Liver (tissue), 8 donors: ENCODE measurements at regions not wholly inside any gene's neighbourhood (a gene's known extent, or its start where the extent isn't known, plus 50 kb on each side); places are given as distances from the start of the nearest gene placed in this dataset.

ENCODE experiments used
- DNase-seq: peaks from one replicate; pipeline ENCODE4 v3.0.0-alpha.2; 2017; ENCODE audit warnings: low spot score
- H3K27ac ChIP-seq, 2 donors: one replicate each; pipeline ENCODE4 v1.7.0; 2013; ENCODE audit warnings: inconsistent platforms in 2 of 2, low read length in 2 of 2, control low read depth in 1 of 2, low read depth in 1 of 2, mild to moderate bottlenecking in 1 of 2
- H3K27me3 ChIP-seq, 4 donors: one replicate each; pipeline versions ENCODE4 v1.6.1 to v1.7.0; 2013; ENCODE audit warnings: low read length in 3 of 4, inconsistent platforms in 1 of 4, mild to moderate bottlenecking in 1 of 4, moderate library complexity in 1 of 4; ENCODE audit not compliant: control insufficient read depth in 4 of 4, insufficient read depth in 4 of 4
- H3K36me3 ChIP-seq, 4 donors: one replicate each; pipeline versions ENCODE4 v1.6.1 to v1.7.0; 2013; ENCODE audit warnings: low read length in 3 of 4, mild to moderate bottlenecking in 3 of 4, low read depth in 1 of 4, moderate library complexity in 1 of 4; ENCODE audit not compliant: control insufficient read depth in 4 of 4, insufficient read depth in 3 of 4
- H3K4me1 ChIP-seq, 4 donors: one replicate each; pipeline versions ENCODE4 v1.6.1 to v1.7.0; 2013; ENCODE audit warnings: low read length in 3 of 4, mild to moderate bottlenecking in 3 of 4, moderate library complexity in 1 of 4; ENCODE audit not compliant: control insufficient read depth in 4 of 4, insufficient read depth in 4 of 4
- H3K4me3 ChIP-seq, 3 donors: one replicate each; pipeline versions ENCODE4 v1.6.1 to v1.7.0; 2013; ENCODE audit warnings: low read length in 3 of 3, control low read depth in 1 of 3, low read depth in 1 of 3, mild to moderate bottlenecking in 1 of 3
- H3K9ac ChIP-seq, 2 donors: one replicate each; pipeline ENCODE4 v1.7.0; 2013; ENCODE audit warnings: low read length in 2 of 2, mild to moderate bottlenecking in 2 of 2, moderate library complexity in 2 of 2, control low read depth in 1 of 2, low read depth in 1 of 2
- H3K9me3 ChIP-seq, 4 donors: one replicate each; pipeline versions ENCODE4 v1.6.1 to v1.7.0; 2013; ENCODE audit warnings: low read length in 3 of 4; ENCODE audit not compliant: control insufficient read depth in 4 of 4
- ATF3 ChIP-seq: IDR thresholded peaks from 2 replicates; pipeline ENCODE4 v1.6.1; 2016; ENCODE audit warnings: antibody characterized with exemption
- CTCF ChIP-seq: fragments of 150-350 bp; IDR thresholded peaks from 2 replicates; pipeline ENCODE4 v1.5.1; 2017; ENCODE audit warnings: improper control_type of control experiment, low read depth, low read length; ENCODE audit not compliant: missing input control
- FOXA1 ChIP-seq: IDR thresholded peaks from 2 replicates; pipeline ENCODE4 v1.6.1; 2016; ENCODE audit warnings: antibody characterized with exemption
- JUND ChIP-seq, 2 donors: IDR thresholded peaks; 2 replicates each; pipeline ENCODE4 v1.6.1; 2016; ENCODE audit warnings: antibody characterized with exemption in 2 of 2
- REST ChIP-seq: IDR thresholded peaks from 2 replicates; pipeline ENCODE4 v1.6.1; 2016; ENCODE audit warnings: antibody characterized with exemption, mild to moderate bottlenecking
- RXRA ChIP-seq, 2 donors: IDR thresholded peaks; 2 replicates each; pipeline ENCODE4 v1.6.1; 2017 to 2018; ENCODE audit warnings: antibody characterized with exemption in 2 of 2, mild to moderate bottlenecking in 1 of 2
- SP1 ChIP-seq: IDR thresholded peaks from 2 replicates; pipeline ENCODE4 v1.6.1; 2018; ENCODE audit warnings: antibody characterized with exemption, mild to moderate bottlenecking
- TAF1 ChIP-seq: conservative IDR thresholded peaks from 2 replicates; pipeline ENCODE4 v1.6.1; 2016; ENCODE audit warnings: antibody characterized with exemption, mild to moderate bottlenecking
- YY1 ChIP-seq: IDR thresholded peaks from 2 replicates; pipeline ENCODE4 v1.6.1; 2016; ENCODE audit warnings: antibody characterized with exemption, mild to moderate bottlenecking
- ZBTB33 ChIP-seq: IDR thresholded peaks from 2 replicates; pipeline ENCODE4 v1.6.1; 2016; ENCODE audit warnings: antibody characterized with exemption
- WGBS: extraction: QIAGEN DNeasy Blood & Tissue Kit; methylation state at CpG from one replicate; pipeline ENCODE4 v1.1.7; 2013; 5-methylcytosine and 5-hydroxymethylcytosine counted together
- donor health status: healthy.
- donor health status: healthy.
- donor health status: healthy.
- donor health status: healthy.
- donor health status: healthy.

GRCh38 chr9:91130796-91131318 lies 230.9 kb downstream of the AUH start:
- DNase-seq, result no peak
- Histone ChIP-seq H3K36me3 (no peaks in the 10 kb centered on the region), H3K9me3 (no peaks in the 10 kb centered on the region), H3K27ac (no peak overlapping the region), H3K27me3 (no peaks in the 10 kb centered on the region), H3K4me3 (no peak overlapping the region), H3K4me1 (no peaks in the 10 kb centered on the region), H3K9ac (no peak overlapping the region)
- 85% methylated on average over 2 of the region's 2 CpGs for WGBS
- TF ChIP-seq YY1, result no peak
- no peak for TF ChIP-seq JUND (IDR thresholded peaks at IDR 0.05)
- TF ChIP-seq TAF1, result no peak
- TF ChIP-seq ATF3, result no peak
- no peak for TF ChIP-seq SP1
- no peak for TF ChIP-seq REST
- TF ChIP-seq RXRA (IDR thresholded peaks at IDR 0.05), result no peak
- no peak for TF ChIP-seq ZBTB33
- no peak for TF ChIP-seq FOXA1
- TF ChIP-seq CTCF, result no peak

GRCh38 chr9:91131433-91131839 lies 230.3 kb downstream of the AUH start:
- TF ChIP-seq CTCF (no peak), FOXA1 (no peak), RXRA (IDR thresholded peaks at IDR 0.05) (no peak)
- H3K9ac ChIP-seq, result no peak overlapping the region
- H3K27ac ChIP-seq, result no peak overlapping the region
- H3K9me3 ChIP-seq, result no peaks in the 10 kb centered on the region
- no peaks in the 10 kb centered on the region for H3K4me1 ChIP-seq
- no peaks in the 10 kb centered on the region for H3K36me3 ChIP-seq
- H3K27me3 ChIP-seq, result no peaks in the 10 kb centered on the region
- H3K4me3 ChIP-seq, result no peak overlapping the region
- no peak for DNase-seq
- WGBS, result 70% methylated on average over 8 of the region's 8 CpGs
